ENCODE measurements at regions not wholly inside any gene's neighbourhood (a gene's known extent, or its start where the extent isn't known, plus 50 kb on each side); places are given as distances from the start of the nearest gene placed in this dataset.

GRCh38 chr12:107894589-107894988 is 120.1 kb downstream of the ASCL4 start:
- DNase-seq = no peak

GRCh38 chr12:107895966-107896365 is 121.5 kb downstream of the ASCL4 start:
- DNase-seq = no peak

DNA sequence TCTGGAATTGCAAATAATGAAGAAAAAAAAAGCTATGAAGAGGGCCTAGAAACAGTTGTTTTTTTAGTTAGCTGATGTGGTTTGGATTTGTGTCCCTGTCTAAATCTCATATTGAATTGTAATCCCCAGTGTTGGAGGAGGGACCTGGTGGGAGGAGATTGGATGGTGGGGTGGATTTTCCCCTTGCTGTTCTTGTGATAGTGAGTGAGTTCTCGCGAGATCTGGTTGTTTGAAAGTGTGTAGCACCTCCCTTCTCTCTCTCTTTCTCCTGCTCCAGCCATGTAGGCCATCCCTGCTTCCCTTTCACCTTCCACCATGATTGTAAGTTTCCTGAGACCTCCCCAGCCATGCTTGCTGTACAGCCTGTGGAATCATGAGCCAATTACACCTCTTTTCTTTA is 126.1 kb downstream of the ASCL4 start:
- no peak for DNase-seq

DNA sequence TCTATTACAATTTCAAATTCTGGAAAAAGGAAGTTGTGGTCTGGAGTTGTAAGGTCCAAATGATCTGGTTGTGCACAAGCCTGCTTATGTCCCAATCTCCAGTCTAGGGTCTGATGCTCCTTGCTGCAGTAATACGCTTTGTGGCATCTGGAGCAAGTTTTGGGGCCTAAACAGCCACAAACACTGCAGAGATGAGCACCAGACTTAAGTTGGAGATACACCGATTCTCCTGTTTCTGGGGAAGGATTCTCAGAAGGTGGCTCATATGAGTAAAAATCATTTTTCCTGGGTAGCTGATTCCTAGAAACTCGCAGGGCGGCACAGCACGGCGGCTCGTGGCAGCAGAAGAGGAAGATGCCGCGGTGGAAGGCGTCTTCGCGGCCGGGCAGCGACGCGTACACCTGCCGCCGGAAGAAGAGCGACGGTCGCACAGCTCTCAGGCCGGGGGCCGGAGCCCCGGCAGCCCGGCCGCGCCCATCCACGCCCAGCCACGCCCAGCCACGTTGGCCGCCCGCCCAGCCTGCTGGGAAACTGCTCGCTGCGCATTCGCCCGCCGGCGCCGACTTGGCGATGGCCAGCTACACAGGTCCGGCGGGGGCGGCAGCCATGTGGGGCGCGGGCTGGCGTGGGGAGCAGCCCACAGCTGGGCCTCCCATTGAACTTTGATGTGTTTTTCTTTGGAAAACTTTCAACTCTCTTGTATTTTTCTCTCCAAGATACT is 129.0 kb downstream of the ASCL4 start:
- DNase-seq = no peak

- no peak for DNase-seq
These were observed 132.2 kb downstream of the ASCL4 start for GRCh38 chr12:107906707-107907106.

- DNase-seq = peak; percentile 24
These were observed 138.0 kb downstream of the ASCL4 start for GRCh38 chr12:107912421-107913004.

- DNase-seq = no peak
These were observed 140.0 kb downstream of the ASCL4 start for GRCh38 chr12:107914460-107914977.

DNA sequence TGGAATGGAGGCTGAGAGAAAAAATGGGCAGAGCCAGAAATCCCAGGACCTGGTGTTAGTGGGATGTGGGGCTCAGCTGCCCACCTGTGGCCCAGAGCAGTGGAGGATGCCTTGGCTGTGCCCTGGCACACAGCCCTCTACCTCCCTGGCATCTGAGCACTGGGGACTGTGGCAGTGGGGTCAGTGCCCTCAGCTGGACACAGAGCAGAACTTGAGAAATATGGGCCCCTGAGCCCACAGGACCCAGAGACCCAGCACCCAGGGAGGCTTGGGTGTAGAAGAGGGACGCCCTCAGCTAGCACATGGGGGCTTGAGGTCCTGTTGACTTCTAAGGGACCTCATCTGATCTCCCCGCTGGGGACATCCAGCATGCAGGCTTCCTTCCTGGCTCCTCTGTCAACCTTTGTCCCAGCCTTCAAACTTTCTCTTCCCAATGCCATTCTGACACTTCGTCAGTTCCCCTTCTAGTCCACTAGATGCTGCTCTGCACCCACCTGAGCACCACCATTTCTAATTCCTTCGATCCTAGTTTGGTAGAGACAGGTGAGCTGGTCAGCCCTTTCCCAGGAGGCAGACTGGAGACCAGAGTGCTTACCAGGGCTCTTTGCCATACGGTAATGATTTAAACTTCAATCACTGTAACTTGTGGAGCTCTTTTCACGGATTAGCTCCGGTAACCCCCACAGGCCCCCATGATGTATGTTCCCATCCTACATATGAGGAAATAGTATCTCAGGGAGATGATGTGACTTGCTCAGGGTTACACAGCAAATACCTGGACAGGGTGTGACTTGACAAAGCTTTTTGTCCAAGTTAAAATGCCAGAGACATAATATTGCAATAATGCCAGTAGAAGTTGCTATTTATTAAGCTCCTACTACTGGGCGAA is 143.7 kb downstream of the ASCL4 start:
- DNase-seq = no peak

- no peak for DNase-seq
These were observed 146.6 kb downstream of the ASCL4 start for GRCh38 chr12:107921062-107921461.

- DNase-seq = no peak
These were observed 150.6 kb downstream of the ASCL4 start for GRCh38 chr12:107925125-107925524.

DNA sequence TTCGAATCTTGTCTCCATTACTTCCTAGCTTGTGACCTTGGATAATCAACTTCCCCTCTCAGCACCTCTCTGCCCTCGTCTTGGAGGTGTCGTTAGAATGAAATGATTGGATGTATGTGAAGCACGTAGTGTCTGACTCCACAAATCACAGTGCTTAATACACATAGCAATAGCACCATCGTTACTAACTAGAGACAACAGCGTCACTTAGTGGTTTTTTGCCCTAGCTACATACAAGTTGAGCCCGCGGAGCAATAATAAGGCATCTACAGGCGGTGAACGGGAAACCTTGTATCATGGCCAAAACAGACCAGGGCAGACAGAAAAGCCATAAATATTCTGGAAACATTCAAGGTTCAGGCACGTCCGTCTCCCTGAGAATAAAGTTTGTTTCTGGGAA is 154.9 kb downstream of the ASCL4 start:
- no peak for DNase-seq

- no peak for DNase-seq
These were observed 157.3 kb downstream of the ASCL4 start for GRCh38 chr12:107931761-107932160.

GRCh38 chr12:107938446-107938845 is 163.9 kb downstream of the ASCL4 start:
- DNase-seq = no peak

GRCh38 chr12:107948391-107948945 is 174.0 kb downstream of the ASCL4 start:
- DNase-seq = no peak

GRCh38 chr12:107951024-107951423 is 176.5 kb downstream of the ASCL4 start:
- no peak for DNase-seq

DNA sequence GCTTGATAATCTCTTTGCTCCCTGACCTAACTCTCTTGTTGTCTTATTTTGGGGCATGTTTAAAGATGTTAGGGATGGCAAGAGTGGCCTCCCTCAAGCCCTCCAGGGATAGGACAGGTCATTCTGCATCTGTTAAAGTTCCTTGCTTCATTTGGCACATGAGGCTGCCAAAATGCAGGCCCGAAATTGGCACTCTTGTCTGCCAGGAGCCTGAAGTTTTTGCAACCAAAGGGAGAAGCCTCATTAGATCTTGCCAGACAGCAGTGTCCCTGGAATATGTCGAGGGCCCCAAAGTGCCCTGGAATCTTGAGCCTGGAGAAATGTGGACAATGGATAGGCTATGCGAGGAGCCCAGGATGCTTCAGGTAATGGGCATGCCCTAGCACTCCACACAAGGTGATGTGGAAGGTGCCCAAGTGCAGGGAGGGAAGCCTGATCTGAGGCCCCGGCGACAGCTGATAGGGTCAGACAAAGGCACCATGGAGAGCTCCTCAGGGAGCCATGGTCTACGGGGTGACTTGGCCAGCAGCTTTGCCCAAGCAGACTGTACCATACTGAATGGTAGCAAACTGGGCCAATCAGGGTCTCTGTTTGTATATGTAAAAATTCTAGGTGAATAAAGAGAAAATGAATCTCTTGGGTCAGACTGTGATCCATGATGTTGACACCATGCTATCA is 173.0 kb upstream of the WSCD2 start:
- DNase-seq = no peak

- no peak for DNase-seq
These were observed 171.6 kb upstream of the WSCD2 start for GRCh38 chr12:107957459-107957858.

DNA sequence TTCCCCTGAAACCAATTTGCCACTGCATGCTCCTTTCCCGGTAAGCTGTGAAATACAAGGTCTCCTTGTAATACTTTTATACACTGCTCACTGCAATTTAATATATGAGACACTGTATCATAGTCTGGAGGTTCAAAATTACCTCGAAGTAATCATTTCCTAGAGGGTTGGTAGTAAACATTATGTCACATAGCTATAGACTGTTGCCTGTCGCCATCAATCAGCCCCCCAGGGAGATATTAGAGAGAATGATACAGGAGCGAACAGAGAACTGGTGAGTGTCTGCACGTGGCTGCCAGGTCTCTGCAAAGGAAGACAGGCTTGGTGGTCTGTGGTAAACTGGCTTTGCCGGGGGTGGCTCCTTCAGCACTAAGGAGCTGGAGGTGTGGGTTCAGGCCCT is 165.5 kb upstream of the WSCD2 start:
- DNase-seq = no peak

GRCh38 chr12:107967170-107967569 is 161.9 kb upstream of the WSCD2 start:
- no peak for DNase-seq

DNA sequence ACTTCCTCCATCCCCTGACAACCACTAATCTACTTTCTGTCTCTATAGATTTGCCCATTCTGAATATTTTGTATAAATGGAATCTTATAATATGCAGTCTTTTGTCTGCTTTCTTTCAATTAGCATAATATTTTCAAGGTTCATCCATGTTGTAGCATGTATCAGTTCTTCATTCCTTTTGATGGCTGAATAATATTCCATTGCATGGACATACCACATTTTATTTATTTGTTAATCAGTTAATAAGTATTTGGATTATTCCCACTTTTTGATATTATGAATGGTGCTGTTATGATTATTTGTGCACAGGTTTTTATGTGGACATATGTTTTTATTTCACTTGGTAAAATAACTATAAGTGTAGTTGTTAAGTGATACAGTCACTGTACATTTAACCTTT is 155.1 kb upstream of the WSCD2 start:
- DNase-seq = no peak

- DNase-seq = no peak
These were observed 152.8 kb upstream of the WSCD2 start for GRCh38 chr12:107976331-107976730.

GRCh38 chr12:107978201-107978600 is 150.9 kb upstream of the WSCD2 start:
- no peak for DNase-seq

DNA sequence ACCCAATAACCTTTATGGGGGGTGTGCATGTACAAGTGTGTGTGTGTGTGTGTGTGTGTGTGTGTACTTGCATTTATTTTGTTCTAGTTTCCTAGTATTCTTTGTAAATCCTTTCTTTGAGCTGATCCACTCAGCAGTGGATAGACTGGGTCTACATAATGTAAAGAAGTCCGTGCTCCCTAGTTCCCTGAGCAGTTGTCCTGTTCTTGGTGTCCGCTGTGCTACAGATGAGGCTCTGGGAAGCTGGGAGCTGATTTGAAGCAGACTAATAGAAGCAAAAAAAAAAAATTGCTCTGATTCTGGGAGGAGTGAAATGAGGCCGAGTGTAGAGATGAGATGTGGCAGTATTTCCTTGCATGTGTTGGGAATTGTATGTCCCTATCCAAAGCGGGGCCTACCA is 150.4 kb upstream of the WSCD2 start:
- no peak for DNase-seq
